ENCODE measurements at regions not wholly inside any gene's neighbourhood (a gene's known extent, or its start where the extent isn't known, plus 50 kb on each side); places are given as distances from the start of the nearest gene placed in this dataset.

- Histone ChIP-seq H3K4me1 (ENCODE audit: insufficient read depth, low read length) (peaks cover 9% of the 10 kb centered on the region), H3K27ac (ENCODE audit: low read depth in 1 of 2, low read length in 2 of 2) (no peak overlapping the region), H3K27me3 (ENCODE audit: control insufficient read depth in 1 of 2, insufficient read depth in 2 of 2, low read length in 2 of 2) (peaks cover 0 to 3% of the 10 kb centered on the region in 2 experiments), H3K4me3 (ENCODE audit: low read length) (no peak overlapping the region), H3K9me3 (ENCODE audit: control insufficient read depth in 1 of 2, insufficient read depth in 1 of 2, low read length in 2 of 2) (peaks cover 0 to 8% of the 10 kb centered on the region in 2 experiments), H3K36me3 (ENCODE audit: insufficient read depth, low read length) (no peaks in the 10 kb centered on the region)
- Mint-ChIP-seq H3K4me3 (no peak overlapping the region), H3K4me1 (ENCODE audit: low read depth) (peaks cover 12% of the 10 kb centered on the region), H3K27me3 (peaks cover 33% of the 10 kb centered on the region), H3K27ac (no peak overlapping the region), H3K36me3 (ENCODE audit: low read depth) (no peaks in the 10 kb centered on the region), H3K9me3 (peaks cover 3% of the 10 kb centered on the region)
- ATAC-seq (ENCODE audit: poor library complexity) (no peak), DNase-seq (peak in 1 of 14 experiments; percentile 2)
- ChIA-PET POLR2A (no interaction called here), CTCF (no interaction called here)
- intact Hi-C loops (cut with DNase I, micrococcal nuclease) = no loop called here
- TF ChIP-seq CTCF (IDR thresholded peaks at IDR 0.05) = no peak
These were observed 221.8 kb upstream of the RTL1 start for GRCh38 chr14:101125313-101125712.

- no peaks in the 10 kb centered on the region for H3K36me3 Mint-ChIP-seq (ENCODE audit: low read depth)
- DNase-seq = peak in 2 of 14 experiments; percentile 5 to 29
These were observed 222.5 kb upstream of the RTL1 start for GRCh38 chr14:101125719-101126651.

GRCh38 chr14:101126731-101127130 is 223.2 kb upstream of the RTL1 start:
- H3K36me3 Mint-ChIP-seq (ENCODE audit: low read depth) = no peaks in the 10 kb centered on the region
- ChIA-PET POLR2A (no interaction called here), CTCF (no interaction called here)
- no peaks in the 10 kb centered on the region for H3K4me1 ChIP-seq (ENCODE audit: insufficient read depth, low read length)
- DNase-seq = peak in 1 of 14 experiments; percentile 3
- no peak for ATAC-seq (ENCODE audit: poor library complexity)
- no peak overlapping the region for H3K4me3 ChIP-seq (ENCODE audit: low read length)
- peaks cover 43% of the 10 kb centered on the region for H3K27me3 Mint-ChIP-seq
- no peak overlapping the region for H3K27ac Mint-ChIP-seq
- H3K27ac ChIP-seq (ENCODE audit: low read depth in 1 of 2, low read length in 2 of 2) = no peak overlapping the region
- TF ChIP-seq CTCF (IDR thresholded peaks at IDR 0.05) = no peak
- H3K9me3 ChIP-seq (ENCODE audit: control insufficient read depth in 1 of 2, insufficient read depth in 1 of 2, low read length in 2 of 2) = peaks cover 0 to 12% of the 10 kb centered on the region in 2 experiments
- no peak overlapping the region for H3K4me3 Mint-ChIP-seq
- no peaks in the 10 kb centered on the region for H3K36me3 ChIP-seq (ENCODE audit: insufficient read depth, low read length)
- no peaks in the 10 kb centered on the region for H3K4me1 Mint-ChIP-seq (ENCODE audit: low read depth)
- intact Hi-C loops (cut with DNase I, micrococcal nuclease) = no loop called here
- H3K9me3 Mint-ChIP-seq = peaks cover 3% of the 10 kb centered on the region
- peaks cover 0 to 3% of the 10 kb centered on the region in 2 experiments for H3K27me3 ChIP-seq (ENCODE audit: control insufficient read depth in 1 of 2, insufficient read depth in 2 of 2, low read length in 2 of 2)

More at GRCh38 chr14:101125719-101126651, 222.5 kb upstream of the RTL1 start:
- intact Hi-C loops (cut with DNase I, micrococcal nuclease) = no loop called here
- ATAC-seq (ENCODE audit: poor library complexity) = no peak
- TF ChIP-seq CTCF (IDR thresholded peaks at IDR 0.05) = no peak
- Mint-ChIP-seq H3K4me3 (no peak overlapping the region), H3K27ac (no peak overlapping the region), H3K9me3 (peaks cover 3% of the 10 kb centered on the region), H3K4me1 (ENCODE audit: low read depth) (peaks cover 5% of the 10 kb centered on the region), H3K27me3 (peaks cover 37% of the 10 kb centered on the region)
- ChIA-PET CTCF (no interaction called here), POLR2A (no interaction called here)
- no peak overlapping the region for H3K27ac ChIP-seq (ENCODE audit: low read depth in 1 of 2, low read length in 2 of 2)
- H3K9me3 ChIP-seq (ENCODE audit: control insufficient read depth in 1 of 2, insufficient read depth in 1 of 2, low read length in 2 of 2) = peaks cover 0 to 11% of the 10 kb centered on the region in 2 experiments
- H3K36me3 ChIP-seq (ENCODE audit: insufficient read depth, low read length) = no peaks in the 10 kb centered on the region
- H3K4me1 ChIP-seq (ENCODE audit: insufficient read depth, low read length) = peaks cover 4% of the 10 kb centered on the region
- no peak overlapping the region for H3K4me3 ChIP-seq (ENCODE audit: low read length)
- H3K27me3 ChIP-seq (ENCODE audit: control insufficient read depth in 1 of 2, insufficient read depth in 2 of 2, low read length in 2 of 2) = peaks cover 0 to 3% of the 10 kb centered on the region in 2 experiments

All from CD4-positive, alpha-beta T cell (primary cell).